ENCODE measurements at regions not wholly inside any gene's neighbourhood (a gene's known extent, or its start where the extent isn't known, plus 50 kb on each side); places are given as distances from the start of the nearest gene placed in this dataset.

- WGBS, 4 donors, result 50 to 70% (median 61%) methylated on average over 3 of the region's 3 CpGs
- Histone ChIP-seq H3K27me3 (no peaks in the 10 kb centered on the region), H3K36me3 (replicated peaks in 1 of 2) (no peaks in the 10 kb centered on the region), H3K4me3 (no peak overlapping the region), H3K4me1 (replicated peaks in 1 of 2) (no peaks in the 10 kb centered on the region), H3K27ac (no peak overlapping the region), H3K9me3 (replicated peaks in 1 of 3) (no peaks in the 10 kb centered on the region)
- DNase-seq, result no peak
- TF ChIP-seq CTCF (IDR thresholded peaks at IDR 0.05) (peak in 1 of 6 experiments; percentile 18), POLR2A (IDR thresholded peaks at IDR 0.05) (no peak)
- intact Hi-C loops (cut with DNase I), result no loop called here
Observed at GRCh38 chr7:18295781-18296423, 199.6 kb upstream of the HDAC9 start.

GRCh38 chr7:18302097-18302496 lies 193.5 kb upstream of the HDAC9 start:
- no peaks in the 10 kb centered on the region for H3K4me1 ChIP-seq (replicated peaks in 1 of 2)
- no peak for DNase-seq
- H3K27me3 ChIP-seq, result no peaks in the 10 kb centered on the region
- H3K9me3 ChIP-seq (replicated peaks in 1 of 3), result no peaks in the 10 kb centered on the region
- H3K36me3 ChIP-seq (replicated peaks in 1 of 2), result no peaks in the 10 kb centered on the region
- no peak overlapping the region for H3K27ac ChIP-seq
- no peak overlapping the region for H3K4me3 ChIP-seq
- intact Hi-C loops (cut with DNase I), result no loop called here
- TF ChIP-seq POLR2A (IDR thresholded peaks at IDR 0.05), result no peak
- WGBS, 4 donors, result 69 to 72% (median 70%) methylated on average over 2 of the region's 2 CpGs

- WGBS, 4 donors, result 68 to 79% (median 76%) methylated on average over 3 of the region's 3 CpGs
- intact Hi-C loops (cut with DNase I), result no loop called here
- Histone ChIP-seq H3K4me1 (replicated peaks in 1 of 2) (no peaks in the 10 kb centered on the region), H3K36me3 (replicated peaks in 1 of 2) (no peaks in the 10 kb centered on the region), H3K27ac (no peak overlapping the region), H3K4me3 (no peak overlapping the region), H3K27me3 (no peaks in the 10 kb centered on the region), H3K9me3 (replicated peaks in 1 of 3) (no peaks in the 10 kb centered on the region)
- TF ChIP-seq POLR2A (IDR thresholded peaks at IDR 0.05) (no peak), CTCF (IDR thresholded peaks at IDR 0.05) (no peak)
- no peak for DNase-seq
Observed at GRCh38 chr7:18305866-18306265, 189.7 kb upstream of the HDAC9 start.

- Histone ChIP-seq H3K27me3 (no peaks in the 10 kb centered on the region), H3K4me3 (no peak overlapping the region), H3K4me1 (replicated peaks in 1 of 2) (no peaks in the 10 kb centered on the region), H3K36me3 (replicated peaks in 1 of 2) (no peaks in the 10 kb centered on the region), H3K27ac (no peak overlapping the region), H3K9me3 (replicated peaks in 1 of 3) (no peaks in the 10 kb centered on the region)
- no peak for DNase-seq
- WGBS, 4 donors, result 87 to 93% (median 91%) methylated on average over 2 of the region's 2 CpGs
- TF ChIP-seq CTCF (IDR thresholded peaks at IDR 0.05) (no peak), POLR2A (IDR thresholded peaks at IDR 0.05) (no peak)
- intact Hi-C loops (cut with DNase I), result no loop called here
Observed at GRCh38 chr7:18306696-18307095, 188.9 kb upstream of the HDAC9 start.

GRCh38 chr7:18308938-18309337 lies 186.6 kb upstream of the HDAC9 start:
- H3K27ac ChIP-seq, result no peak overlapping the region
- no peak overlapping the region for H3K4me3 ChIP-seq
- no peak for DNase-seq
- TF ChIP-seq POLR2A (IDR thresholded peaks at IDR 0.05) (no peak), CTCF (IDR thresholded peaks at IDR 0.05) (no peak)
- intact Hi-C loops (cut with DNase I), result no loop called here
- no peaks in the 10 kb centered on the region for H3K27me3 ChIP-seq
- no peaks in the 10 kb centered on the region for H3K4me1 ChIP-seq (replicated peaks in 1 of 2)
- H3K36me3 ChIP-seq (replicated peaks in 1 of 2), result no peaks in the 10 kb centered on the region
- 29 to 35% (median 32%) methylated on average over 5 of the region's 5 CpGs for WGBS, 4 donors
- no peaks in the 10 kb centered on the region for H3K9me3 ChIP-seq (replicated peaks in 1 of 3)
